ENCODE measurements at regions not wholly inside any gene's neighbourhood (a gene's known extent, or its start where the extent isn't known, plus 50 kb on each side); places are given as distances from the start of the nearest gene placed in this dataset.

DNA sequence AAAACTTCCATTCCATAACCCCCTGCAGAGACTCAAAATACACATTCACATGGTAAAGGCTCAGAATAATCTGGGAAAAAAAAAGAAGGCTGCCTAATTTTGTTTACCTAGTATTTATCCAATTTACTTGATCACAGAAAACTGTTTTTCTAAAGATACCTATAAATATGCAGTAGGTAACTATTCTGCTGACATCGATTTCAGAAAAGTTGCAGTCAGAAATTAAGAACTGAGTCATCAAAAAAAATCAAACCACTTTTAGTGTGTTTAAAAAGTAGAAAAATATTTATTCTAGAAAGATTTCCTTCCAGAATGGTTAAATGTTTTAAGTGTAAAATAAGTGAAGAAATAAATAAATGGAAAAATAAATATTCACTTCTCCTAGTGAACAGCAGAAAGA lies 254.5 kb upstream of the CAND1 start:
- Histone ChIP-seq H3K9me1 (replicated peaks; ENCODE audit: control insufficient read depth, extremely low read depth, insufficient read depth, low read length) (no peaks in the 10 kb centered on the region), H3K27me3 (ENCODE audit: control insufficient read depth in 2 of 2, insufficient read depth in 2 of 2, low read length in 2 of 2) (no peaks in the 10 kb centered on the region), H2AFZ (ENCODE audit: low read depth, low read length) (no peak overlapping the region), H3K36me3 (ENCODE audit: control insufficient read depth in 2 of 2, extremely low read depth in 1 of 2, insufficient read depth in 2 of 2, low read length in 2 of 2) (no peaks in the 10 kb centered on the region), H3K27ac (ENCODE audit: insufficient read depth, low read depth, low read length) (no peak overlapping the region), H3K79me2 (ENCODE audit: control insufficient read depth, insufficient read depth, low read length) (no peaks in the 10 kb centered on the region), H3K9ac (replicated peaks; ENCODE audit: extremely low read depth, insufficient read depth, low read length) (no peak overlapping the region), H3K4me2 (ENCODE audit: insufficient read depth, low read length) (no peak overlapping the region), H3K4me3 (replicated peaks in 1 of 3; ENCODE audit: insufficient read depth in 1 of 3, low read depth in 1 of 3, low read length in 3 of 3) (no peak overlapping the region), H3K9me3 (replicated peaks; ENCODE audit: control insufficient read depth, insufficient read depth, low read length) (no peaks in the 10 kb centered on the region), H4K20me1 (replicated peaks; ENCODE audit: control insufficient read depth, extremely low read depth, insufficient read depth, low read length) (no peaks in the 10 kb centered on the region), H3K4me1 (ENCODE audit: control insufficient read depth, extremely low read depth, insufficient read depth, low read length) (no peaks in the 10 kb centered on the region)
- DNase-seq (ENCODE audit: low read depth, low spot score) (no peak), FAIRE-seq (no peak)
- intact Hi-C loops (cut with micrococcal nuclease) (no loop called here), dilution Hi-C loops (cut with MboI; ENCODE audit: extremely low pct_ligation_motif_present, low sequenced_read_pairs) (no loop called here)
- no TSS peak for BruUV-seq (replicated peaks)
- TF ChIP-seq EZH2 (IDR thresholded peaks at IDR 0.05; ENCODE audit: borderline replicate concordance, low read depth, low read length, severe bottlenecking) (no peak), MYC (IDR thresholded peaks at IDR 0.05; ENCODE audit: low read depth, low read length) (no peak), POLR2AphosphoS5 (IDR thresholded peaks at IDR 0.05; ENCODE audit: insufficient read depth, low read depth, low read length) (no peak)
- ChIA-PET POLR2A (no interaction called here), CTCF (no interaction called here)

DNA sequence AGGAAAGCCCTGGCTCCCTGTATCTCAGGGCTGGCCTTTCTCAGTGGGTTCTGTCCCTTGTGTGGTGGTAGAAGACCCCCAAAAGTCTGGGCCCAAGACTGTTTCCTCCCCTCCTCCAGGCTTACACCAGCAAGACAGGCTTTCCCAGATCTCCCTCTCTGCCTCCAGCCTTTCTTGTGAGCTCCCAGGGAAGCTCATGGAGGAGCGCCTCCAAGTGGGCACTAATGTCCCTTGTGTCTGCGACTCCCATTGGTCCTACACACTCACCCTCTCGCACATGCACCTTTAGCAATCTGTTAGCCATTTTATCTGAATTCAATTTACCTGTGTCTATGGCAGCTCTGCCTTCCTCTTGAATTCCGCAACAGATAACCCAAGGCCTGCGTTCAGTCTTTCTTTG lies 251.1 kb upstream of the CAND1 start:
- Histone ChIP-seq H3K9ac (replicated peaks; ENCODE audit: extremely low read depth, insufficient read depth, low read length) (no peak overlapping the region), H3K9me3 (replicated peaks; ENCODE audit: control insufficient read depth, insufficient read depth, low read length) (no peaks in the 10 kb centered on the region), H3K27me3 (ENCODE audit: control insufficient read depth in 2 of 2, insufficient read depth in 2 of 2, low read length in 2 of 2) (no peaks in the 10 kb centered on the region), H3K9me1 (replicated peaks; ENCODE audit: control insufficient read depth, extremely low read depth, insufficient read depth, low read length) (no peaks in the 10 kb centered on the region), H2AFZ (ENCODE audit: low read depth, low read length) (no peak overlapping the region), H3K4me3 (replicated peaks in 1 of 3; ENCODE audit: insufficient read depth in 1 of 3, low read depth in 1 of 3, low read length in 3 of 3) (no peak overlapping the region), H3K36me3 (ENCODE audit: control insufficient read depth in 2 of 2, extremely low read depth in 1 of 2, insufficient read depth in 2 of 2, low read length in 2 of 2) (no peaks in the 10 kb centered on the region), H4K20me1 (replicated peaks; ENCODE audit: control insufficient read depth, extremely low read depth, insufficient read depth, low read length) (no peaks in the 10 kb centered on the region), H3K4me2 (ENCODE audit: insufficient read depth, low read length) (no peak overlapping the region), H3K4me1 (ENCODE audit: control insufficient read depth, extremely low read depth, insufficient read depth, low read length) (no peaks in the 10 kb centered on the region), H3K79me2 (ENCODE audit: control insufficient read depth, insufficient read depth, low read length) (no peaks in the 10 kb centered on the region), H3K27ac (ENCODE audit: insufficient read depth, low read depth, low read length) (no peak overlapping the region)
- ChIA-PET CTCF (interaction anchor here (0.7 kb wide), 1 partner anchor 22 kb away, joined by 3 read pairs; no protein-coding TSS in a partner anchor), POLR2A (no interaction called here)
- no peak for FAIRE-seq
- no TSS peak for BruUV-seq (replicated peaks)
- DNase-seq (ENCODE audit: low read depth, low spot score) = no peak
- dilution Hi-C loops (cut with MboI; ENCODE audit: extremely low pct_ligation_motif_present, low sequenced_read_pairs) (no loop called here), intact Hi-C loops (cut with micrococcal nuclease) (no loop called here)
- TF ChIP-seq POLR2AphosphoS5 (IDR thresholded peaks at IDR 0.05; ENCODE audit: insufficient read depth, low read depth, low read length) = no peak
- no peak for TF ChIP-seq GATA2 (IDR thresholded peaks at IDR 0.05; ENCODE audit: insufficient read depth, insufficient read length, low read depth, low read length)
- TF ChIP-seq, protein P1, sequence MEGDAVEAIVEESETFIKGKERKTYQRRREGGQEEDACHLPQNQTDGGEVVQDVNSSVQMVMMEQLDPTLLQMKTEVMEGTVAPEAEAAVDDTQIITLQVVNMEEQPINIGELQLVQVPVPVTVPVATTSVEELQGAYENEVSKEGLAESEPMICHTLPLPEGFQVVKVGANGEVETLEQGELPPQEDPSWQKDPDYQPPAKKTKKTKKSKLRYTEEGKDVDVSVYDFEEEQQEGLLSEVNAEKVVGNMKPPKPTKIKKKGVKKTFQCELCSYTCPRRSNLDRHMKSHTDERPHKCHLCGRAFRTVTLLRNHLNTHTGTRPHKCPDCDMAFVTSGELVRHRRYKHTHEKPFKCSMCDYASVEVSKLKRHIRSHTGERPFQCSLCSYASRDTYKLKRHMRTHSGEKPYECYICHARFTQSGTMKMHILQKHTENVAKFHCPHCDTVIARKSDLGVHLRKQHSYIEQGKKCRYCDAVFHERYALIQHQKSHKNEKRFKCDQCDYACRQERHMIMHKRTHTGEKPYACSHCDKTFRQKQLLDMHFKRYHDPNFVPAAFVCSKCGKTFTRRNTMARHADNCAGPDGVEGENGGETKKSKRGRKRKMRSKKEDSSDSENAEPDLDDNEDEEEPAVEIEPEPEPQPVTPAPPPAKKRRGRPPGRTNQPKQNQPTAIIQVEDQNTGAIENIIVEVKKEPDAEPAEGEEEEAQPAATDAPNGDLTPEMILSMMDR (IDR thresholded peaks at IDR 0.05; ENCODE audit: extremely low read depth in 1 of 2, insufficient read depth in 1 of 2, low read depth in 1 of 2, low read length in 2 of 2) = no peak
- TF ChIP-seq POLR2A (IDR thresholded peaks at IDR 0.05; ENCODE audit: low read depth, low read length) = no peak
- no peak for TF ChIP-seq JUN (IDR thresholded peaks at IDR 0.05; ENCODE audit: borderline replicate concordance, insufficient read depth, insufficient read length, low read depth)
- TF ChIP-seq, protein P2, sequence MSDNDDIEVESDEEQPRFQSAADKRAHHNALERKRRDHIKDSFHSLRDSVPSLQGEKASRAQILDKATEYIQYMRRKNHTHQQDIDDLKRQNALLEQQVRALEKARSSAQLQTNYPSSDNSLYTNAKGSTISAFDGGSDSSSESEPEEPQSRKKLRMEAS (IDR thresholded peaks at IDR 0.05; ENCODE audit: insufficient read depth, insufficient read length) = no peak
- no peak for TF ChIP-seq MYC (IDR thresholded peaks at IDR 0.05; ENCODE audit: low read depth, low read length)
- no peak for TF ChIP-seq EZH2 (IDR thresholded peaks at IDR 0.05; ENCODE audit: borderline replicate concordance, low read depth, low read length, severe bottlenecking)
- no peak for TF ChIP-seq FOS (IDR thresholded peaks at IDR 0.05; ENCODE audit: borderline replicate concordance, insufficient read depth, low read length)
